ENCODE measurements at regions not wholly inside any gene's neighbourhood (a gene's known extent, or its start where the extent isn't known, plus 50 kb on each side); places are given as distances from the start of the nearest gene placed in this dataset.
"Not testable (repeated sequence)": the region's sequence is repeated elsewhere in the genome, so short reads cannot be mapped to it uniquely, and the experiment has no call there.

DNA sequence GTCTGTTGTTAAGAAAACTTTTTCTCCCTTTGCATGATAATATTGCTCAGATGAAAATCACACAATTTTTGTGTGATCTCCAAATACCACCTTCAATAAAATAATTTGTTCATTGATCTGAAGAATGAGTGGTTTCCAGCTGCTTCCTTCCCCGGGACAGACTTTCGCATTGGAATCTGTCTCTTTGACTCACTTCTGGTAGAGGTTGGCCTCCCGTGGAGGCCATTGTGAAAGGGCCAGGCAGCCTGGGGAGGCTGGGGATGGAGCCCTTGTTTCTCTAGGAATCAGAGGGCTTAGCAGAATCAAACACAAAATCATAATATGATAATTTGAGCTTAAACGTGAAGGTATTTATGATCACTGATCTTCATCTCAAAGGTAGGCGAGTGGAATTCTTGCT is 135.0 kb upstream of the ZNF536 start:
- no peak for DNase-seq (ENCODE audit: low read depth)

DNA sequence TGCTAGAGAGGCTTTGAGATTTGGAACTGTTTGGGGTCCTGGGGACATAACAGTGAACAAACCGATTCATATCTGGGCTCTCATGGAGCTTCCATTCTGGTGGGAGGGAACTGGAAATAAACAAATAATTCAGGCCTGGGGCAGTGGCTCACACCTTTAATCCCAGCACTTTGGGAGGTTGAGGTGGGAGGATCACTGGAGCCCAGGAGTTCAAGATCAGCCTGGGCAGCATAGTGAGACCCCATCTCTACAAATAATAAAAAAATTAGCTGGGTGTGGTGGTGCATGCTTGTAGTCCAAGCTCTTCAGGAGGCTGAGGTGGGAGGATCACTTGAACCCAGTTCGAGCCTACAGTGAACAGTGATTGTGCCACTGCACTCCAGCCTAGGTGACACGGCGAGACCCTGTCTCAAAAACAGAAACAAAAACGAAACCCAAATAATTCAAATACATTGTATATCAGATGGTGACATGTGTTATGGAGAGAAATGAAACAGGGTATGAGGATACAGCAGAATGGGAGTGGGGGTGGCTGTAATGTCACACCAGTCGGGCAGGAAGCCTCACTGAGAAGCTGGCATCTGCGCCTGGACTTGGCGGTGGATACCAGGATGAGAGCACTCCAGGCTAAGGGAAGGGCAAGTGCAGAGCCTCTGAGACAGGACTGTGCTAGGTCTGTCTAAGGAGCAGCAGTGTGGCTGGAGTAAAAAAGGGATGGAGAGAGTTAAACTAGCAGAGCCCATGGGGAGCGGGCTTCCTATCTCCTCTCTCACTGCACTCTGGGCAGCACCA is 131.1 kb upstream of the ZNF536 start:
- DNase-seq (ENCODE audit: low read depth) = no peak

DNA sequence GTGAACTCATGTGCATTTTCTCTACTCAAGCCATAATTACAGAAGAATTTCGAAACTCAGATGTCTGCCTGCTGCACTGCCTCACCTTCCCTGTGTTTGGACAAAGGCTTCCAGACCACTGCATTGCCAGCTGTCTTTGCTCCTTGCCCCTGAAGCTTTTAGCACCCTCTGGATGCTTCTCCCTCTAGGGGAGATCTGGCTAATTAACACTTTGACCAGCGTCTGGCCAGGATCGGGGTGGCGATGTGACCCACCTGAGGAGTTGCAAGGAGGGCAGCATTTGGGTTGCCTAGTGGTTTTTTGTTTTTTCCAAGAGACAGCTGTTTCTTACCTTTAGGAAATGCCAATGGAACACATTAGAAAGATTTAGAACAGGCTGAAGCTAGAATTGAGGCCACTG is 127.7 kb upstream of the ZNF536 start:
- DNase-seq (ENCODE audit: low read depth) = no peak

DNA sequence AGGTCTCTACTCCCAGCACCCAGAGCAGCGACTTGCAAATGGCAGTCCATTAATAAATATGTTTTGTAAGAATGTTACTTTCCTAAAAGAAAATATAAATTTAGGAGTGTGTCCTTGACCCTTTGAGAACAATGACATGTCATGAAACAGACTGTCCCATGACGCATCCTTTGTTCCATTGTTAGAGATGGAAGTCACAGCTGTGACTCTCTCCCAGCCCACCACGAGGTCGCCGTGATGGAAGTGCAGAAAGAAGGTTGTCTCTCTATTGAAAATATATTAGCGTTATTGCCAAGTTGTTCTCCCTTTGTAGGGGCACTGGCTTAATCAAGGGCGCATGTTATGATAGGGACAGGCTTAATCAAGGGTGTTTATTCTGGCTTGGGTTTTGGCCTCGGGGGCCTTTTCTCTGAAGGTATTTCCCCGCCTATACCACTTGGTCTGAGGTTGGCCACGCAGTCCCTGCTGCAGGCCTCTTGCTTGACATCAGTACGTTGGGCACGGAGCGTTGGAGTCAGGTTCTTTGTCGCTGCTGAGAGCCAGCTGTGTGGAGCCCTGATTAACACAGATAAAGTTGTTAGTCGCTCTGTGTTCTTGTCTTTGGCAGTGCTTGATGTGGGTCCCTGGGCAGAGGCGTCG is 126.7 kb upstream of the ZNF536 start:
- DNase-seq (ENCODE audit: low read depth) = no peak

DNA sequence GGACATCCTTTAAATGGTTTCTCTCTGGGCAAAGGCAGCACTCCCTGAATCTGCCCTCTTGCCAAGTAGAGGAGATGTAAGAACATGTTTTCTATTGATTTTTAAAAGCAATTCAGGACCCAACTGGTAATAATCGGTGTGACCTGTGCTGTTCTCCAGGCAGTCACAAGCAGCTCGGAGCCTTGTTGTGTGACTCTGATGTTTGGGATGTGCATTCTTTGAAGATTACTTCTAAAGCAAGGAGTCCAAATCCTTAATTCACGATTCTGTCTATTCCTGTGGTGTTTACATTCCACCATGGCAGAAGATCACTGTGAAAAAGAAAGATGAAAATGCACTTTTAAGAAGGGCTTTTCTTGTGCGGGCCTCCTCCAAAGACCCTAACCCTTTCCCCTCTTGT is 122.3 kb upstream of the ZNF536 start:
- DNase-seq (ENCODE audit: low read depth) = no peak

- DNase-seq (ENCODE audit: low read depth) = no peak
These were observed 120.0 kb upstream of the ZNF536 start for GRCh38 chr19:30252214-30252613.

DNA sequence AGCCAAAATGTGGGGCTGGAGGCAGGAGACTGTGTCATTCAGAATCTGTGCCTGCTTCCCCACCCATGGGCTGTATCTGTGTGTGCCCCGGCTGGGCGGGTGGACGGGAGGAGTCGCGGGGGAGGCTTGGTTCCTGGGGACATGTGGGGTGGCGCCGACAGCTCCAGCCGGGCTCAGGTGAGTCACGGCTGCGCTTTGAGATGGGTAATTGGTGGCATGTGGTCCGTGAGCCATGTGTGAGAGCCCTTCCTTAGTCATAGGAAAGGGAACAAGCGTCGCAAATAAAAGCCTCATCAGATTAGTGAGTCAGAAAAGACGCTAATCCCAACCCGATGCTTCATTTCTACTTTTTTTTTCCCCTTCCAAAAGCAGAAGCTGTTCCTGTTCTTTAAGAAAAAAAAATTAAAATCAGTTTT is 118.6 kb upstream of the ZNF536 start:
- DNase-seq (ENCODE audit: low read depth) = peak; percentile 59

DNA sequence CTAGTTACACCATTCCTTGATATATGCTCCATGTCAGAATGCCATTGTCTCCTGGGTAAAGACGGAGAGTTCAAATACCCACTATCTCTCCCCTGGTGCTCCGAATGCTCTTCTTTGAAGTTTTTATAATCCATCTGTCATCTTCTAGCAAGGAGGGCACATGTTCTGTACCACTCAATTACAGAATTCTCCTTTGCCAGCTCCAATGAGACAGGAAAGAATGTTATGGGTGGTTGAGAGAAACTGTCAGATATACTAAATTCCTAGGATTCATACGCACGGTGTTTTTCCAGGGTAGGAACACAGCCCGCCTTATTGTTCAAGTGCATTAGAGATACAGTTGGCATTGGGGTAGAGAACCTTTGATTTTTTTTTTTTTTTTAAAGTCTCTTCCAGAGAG is 118.0 kb upstream of the ZNF536 start:
- DNase-seq (ENCODE audit: low read depth) = no peak

DNA sequence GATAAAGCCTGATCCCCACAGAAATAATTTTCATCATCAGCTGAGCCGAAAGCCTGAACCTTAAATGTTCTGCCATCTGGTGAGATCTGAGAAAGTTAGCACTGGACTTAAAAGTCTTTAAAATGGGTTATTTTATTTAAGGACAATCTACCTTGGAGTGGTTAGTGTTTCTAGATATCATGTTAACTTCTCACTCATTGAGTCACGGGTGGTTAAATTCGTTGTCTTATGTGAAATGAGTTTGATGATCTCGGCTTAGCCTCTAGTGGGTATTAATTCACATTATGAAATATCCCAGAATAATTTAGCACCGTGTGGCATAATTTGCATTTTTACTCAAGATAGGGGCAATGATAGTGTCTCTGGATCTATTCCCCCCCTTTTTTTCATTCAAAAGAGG is 117.4 kb upstream of the ZNF536 start:
- no peak for DNase-seq (ENCODE audit: low read depth)

DNA sequence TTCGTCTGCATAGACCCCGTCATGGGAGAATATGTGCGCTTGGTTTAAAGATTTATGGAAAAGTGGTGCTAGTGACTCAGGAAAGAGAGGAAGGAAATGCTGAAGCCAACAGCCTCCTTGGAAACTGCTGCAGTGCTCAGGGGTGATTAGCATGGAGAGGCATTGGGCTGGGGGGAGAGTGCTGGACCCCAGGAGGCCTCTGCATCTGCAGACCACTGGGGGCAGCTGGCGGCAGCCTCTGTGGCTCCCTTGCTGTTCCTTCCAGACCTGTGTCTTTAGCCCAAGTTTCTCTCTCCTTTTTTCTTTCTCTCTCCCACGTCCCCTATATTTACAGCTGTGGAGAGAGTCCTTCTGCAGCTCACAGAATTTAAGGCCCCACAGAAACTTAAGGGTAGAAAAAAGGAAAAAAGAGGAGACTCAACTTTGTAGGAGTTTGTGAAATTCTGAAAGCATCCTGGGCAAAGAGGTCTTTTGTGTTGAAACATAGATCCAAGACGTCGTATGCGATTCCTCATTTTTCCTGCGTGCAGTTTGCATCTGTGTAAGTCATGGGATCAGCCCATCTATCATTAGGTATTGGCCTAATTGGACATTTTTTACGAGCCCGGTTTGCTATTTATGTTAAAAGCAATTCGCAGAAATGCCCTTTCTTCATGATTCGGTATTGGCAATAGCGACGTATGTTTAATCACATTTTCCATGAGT is 116.2 kb upstream of the ZNF536 start:
- DNase-seq (ENCODE audit: low read depth) = no peak

DNA sequence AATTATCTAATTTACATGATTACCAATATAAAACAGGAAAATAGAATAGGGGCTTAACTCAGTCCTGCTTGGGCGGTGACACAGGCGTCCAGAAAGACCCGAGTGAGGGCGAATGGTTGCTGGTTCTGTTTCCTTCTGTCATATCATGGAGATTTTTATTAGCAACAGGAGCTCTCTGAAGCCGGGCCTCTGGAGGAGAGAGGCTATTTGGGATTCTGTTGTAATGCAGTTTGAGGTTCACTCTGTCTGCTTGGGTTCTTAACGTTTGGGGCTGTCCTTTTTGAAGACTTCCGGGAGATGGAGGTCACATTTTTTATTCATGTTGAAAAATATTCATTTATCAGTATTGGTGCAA is 115.7 kb upstream of the ZNF536 start:
- DNase-seq (ENCODE audit: low read depth) = no peak

GRCh38 chr19:30263830-30264381 is 108.3 kb upstream of the ZNF536 start:
- DNase-seq (ENCODE audit: low read depth) = no peak

DNA sequence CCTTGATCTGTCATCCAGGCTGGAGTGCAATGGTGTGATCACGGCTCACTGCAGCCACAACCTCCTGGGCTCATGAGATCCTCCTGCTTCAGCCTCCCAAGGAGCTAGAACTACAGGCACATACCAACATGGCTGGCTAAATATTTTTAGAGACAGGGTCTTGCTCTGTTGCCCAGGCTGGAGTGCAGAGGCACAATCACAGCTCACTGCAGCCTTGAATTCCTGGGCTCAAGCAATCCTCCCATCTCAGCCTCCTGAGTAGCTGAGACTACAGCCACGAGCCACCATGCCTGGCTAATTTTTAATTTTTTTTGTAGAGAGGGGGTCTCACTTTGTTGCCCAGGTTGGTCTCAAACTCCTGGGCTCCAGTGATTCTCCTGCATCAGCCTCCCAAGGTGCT is 106.3 kb upstream of the ZNF536 start:
- not testable (repeated sequence) for DNase-seq (ENCODE audit: low read depth)

DNA sequence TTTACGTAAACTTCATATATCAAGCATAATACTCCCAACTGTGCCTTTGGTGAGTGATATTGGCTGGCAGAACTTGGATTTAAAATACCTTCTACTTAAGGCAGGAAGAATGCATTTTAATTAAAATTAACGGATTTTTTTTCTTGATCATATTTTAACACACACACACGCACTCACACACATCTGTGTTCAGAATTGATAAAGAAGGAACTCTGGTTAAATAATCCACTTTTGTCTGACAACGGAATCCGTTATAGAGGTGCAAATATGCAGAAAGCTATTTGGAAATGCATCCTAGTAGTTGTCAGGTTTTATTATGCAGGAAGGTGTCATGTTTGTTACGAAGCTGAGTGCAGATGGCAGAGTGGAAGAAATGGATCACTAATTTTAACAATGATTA is 105.5 kb upstream of the ZNF536 start:
- no peak for DNase-seq (ENCODE audit: low read depth)

DNA sequence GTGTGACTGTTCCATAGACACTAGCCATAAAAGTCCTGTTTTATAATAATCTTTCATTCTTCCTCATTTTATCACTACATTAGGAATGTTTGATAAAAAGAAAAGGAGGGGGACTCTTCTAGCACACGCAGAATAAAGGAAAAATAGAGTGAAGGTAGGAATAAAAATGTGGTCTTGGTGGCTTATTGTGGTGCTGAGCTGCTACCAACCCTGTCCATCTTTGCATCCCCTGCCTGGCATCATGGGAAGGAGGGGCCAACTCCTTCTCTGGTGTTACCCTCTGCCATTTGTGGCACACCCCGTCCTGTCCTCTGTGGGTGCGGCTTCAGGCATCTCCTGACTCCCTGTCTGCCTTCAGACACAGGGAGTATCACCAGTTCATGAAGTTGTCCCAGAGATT is 104.9 kb upstream of the ZNF536 start:
- no peak for DNase-seq (ENCODE audit: low read depth)

GRCh38 chr19:30268601-30269000 is 103.6 kb upstream of the ZNF536 start:
- no peak for DNase-seq (ENCODE audit: low read depth)

- DNase-seq (ENCODE audit: low read depth) = no peak
These were observed 102.5 kb upstream of the ZNF536 start for GRCh38 chr19:30269638-30270037.

DNA sequence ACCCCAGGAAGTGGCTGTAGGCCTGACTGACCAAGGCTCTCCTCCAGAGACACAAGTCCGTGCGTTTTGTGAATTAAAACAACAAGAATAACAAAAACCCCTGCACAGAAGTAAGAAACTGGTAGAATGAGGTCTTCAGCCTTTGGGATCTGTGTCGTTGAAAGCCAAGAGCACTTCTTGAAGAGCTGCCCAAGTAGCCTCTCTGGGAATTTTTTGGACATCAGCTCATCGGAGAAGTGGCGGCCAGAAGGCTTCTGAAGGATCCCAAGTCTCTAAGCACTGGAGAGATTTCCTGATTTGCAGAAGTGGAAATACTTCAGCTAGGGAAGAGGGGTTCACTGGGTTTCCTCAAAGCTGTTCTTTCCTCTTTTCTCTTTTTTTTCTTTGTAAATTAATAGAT is 100.4 kb upstream of the ZNF536 start:
- DNase-seq (ENCODE audit: low read depth) = no peak

- no peak for DNase-seq (ENCODE audit: low read depth)
These were observed 99.6 kb upstream of the ZNF536 start for GRCh38 chr19:30272554-30272953.

GRCh38 chr19:30273184-30273583 is 99.0 kb upstream of the ZNF536 start:
- DNase-seq (ENCODE audit: low read depth) = no peak

- DNase-seq (ENCODE audit: low read depth) = no peak
These were observed 97.2 kb upstream of the ZNF536 start for GRCh38 chr19:30274987-30275386.

- no peak for DNase-seq (ENCODE audit: low read depth)
These were observed 95.9 kb upstream of the ZNF536 start for GRCh38 chr19:30276011-30276882.

All from HS-5 (cell line).